T-helper 1 cell treated with Interleukin-12 subunit alpha and Interleukin-12 subunit beta and Interleukin-4 antibody, amounts not matched to agents 30 ng/mL and 1 ng/mL, for 36 hours (primary cell): ENCODE measurements at regions not wholly inside any gene's neighbourhood (a gene's known extent, or its start where the extent isn't known, plus 50 kb on each side); places are given as distances from the start of the nearest gene placed in this dataset.

Source experiments
- intact Hi-C: fragments of 100-400 bp; cut with micrococcal nuclease; formaldehyde crosslinking; loops from one replicate; pipeline ENCODE4 v1.15.1; 2024

- intact Hi-C loops = no loop called here
Measured at GRCh38 chr3:110732420-110732819, 339.2 kb upstream of the NECTIN3 start.

GRCh38 chr3:110733045-110733444 is 338.6 kb upstream of the NECTIN3 start:
- intact Hi-C loops = no loop called here

- intact Hi-C loops = no loop called here
Measured at GRCh38 chr3:110734524-110734923, 337.1 kb upstream of the NECTIN3 start.

GRCh38 chr3:110736332-110736731 is 335.3 kb upstream of the NECTIN3 start:
- intact Hi-C loops = no loop called here

GRCh38 chr3:110738531-110738930 is 333.1 kb upstream of the NECTIN3 start:
- intact Hi-C loops = no loop called here

GRCh38 chr3:110741891-110742290 is 329.7 kb upstream of the NECTIN3 start:
- intact Hi-C loops = no loop called here

- intact Hi-C loops = no loop called here
Measured at GRCh38 chr3:110743202-110743601, 328.4 kb upstream of the NECTIN3 start.

GRCh38 chr3:110743984-110744383 is 327.6 kb upstream of the NECTIN3 start:
- intact Hi-C loops = no loop called here

- intact Hi-C loops = no loop called here
Measured at GRCh38 chr3:110744723-110745122, 326.9 kb upstream of the NECTIN3 start.

GRCh38 chr3:110749006-110749405 is 322.6 kb upstream of the NECTIN3 start:
- intact Hi-C loops = no loop called here

- intact Hi-C loops = no loop called here
Measured at GRCh38 chr3:110750201-110750600, 321.4 kb upstream of the NECTIN3 start.

GRCh38 chr3:110752307-110752706 is 319.3 kb upstream of the NECTIN3 start:
- intact Hi-C loops = no loop called here

GRCh38 chr3:110753516-110753915 is 318.1 kb upstream of the NECTIN3 start:
- intact Hi-C loops = no loop called here

GRCh38 chr3:110754212-110754916 is 317.3 kb upstream of the NECTIN3 start:
- intact Hi-C loops = no loop called here

GRCh38 chr3:110755345-110755744 is 316.3 kb upstream of the NECTIN3 start:
- intact Hi-C loops = no loop called here

GRCh38 chr3:110756705-110757104 is 314.9 kb upstream of the NECTIN3 start:
- intact Hi-C loops = no loop called here

GRCh38 chr3:110758208-110758607 is 313.4 kb upstream of the NECTIN3 start:
- intact Hi-C loops = no loop called here

GRCh38 chr3:110767156-110767555 is 304.5 kb upstream of the NECTIN3 start:
- intact Hi-C loops = no loop called here

- intact Hi-C loops = no loop called here
Measured at GRCh38 chr3:110767838-110768237, 303.8 kb upstream of the NECTIN3 start.

- intact Hi-C loops = no loop called here
Measured at GRCh38 chr3:110773413-110773954, 298.1 kb upstream of the NECTIN3 start.

GRCh38 chr3:110774496-110775265 is 296.9 kb upstream of the NECTIN3 start:
- intact Hi-C loops = no loop called here

GRCh38 chr3:110779581-110779980 is 292.0 kb upstream of the NECTIN3 start:
- intact Hi-C loops = no loop called here

GRCh38 chr3:110783541-110783940 is 288.1 kb upstream of the NECTIN3 start:
- intact Hi-C loops = no loop called here
